Iris pigment epithelial cell (primary cell): ENCODE measurements at regions not wholly inside any gene's neighbourhood (a gene's known extent, or its start where the extent isn't known, plus 50 kb on each side); places are given as distances from the start of the nearest gene placed in this dataset.
"Not testable (repeated sequence)": the region's sequence is repeated elsewhere in the genome, so short reads cannot be mapped to it uniquely, and the experiment has no call there.

ENCODE experiments used
- DNase-seq: peaks from one replicate; pipeline ENCODE4 v3.0.0-alpha.2; 2011; ENCODE audit warnings: low read depth

GRCh38 chrX:140065961-140066662 is 100.8 kb upstream of the CXorf66 start:
- no peak for DNase-seq

- no peak for DNase-seq
Measured at GRCh38 chrX:140064993-140065392, 99.7 kb upstream of the CXorf66 start.

GRCh38 chrX:140057001-140057411 is 91.7 kb upstream of the CXorf66 start:
- peak; percentile 64 for DNase-seq

GRCh38 chrX:140053846-140054245 is 88.5 kb upstream of the CXorf66 start:
- no peak for DNase-seq

GRCh38 chrX:140050906-140051305 is 85.6 kb upstream of the CXorf66 start:
- peak; percentile 17 for DNase-seq

- DNase-seq: peak; percentile 7
Measured at GRCh38 chrX:140040386-140040785, 75.1 kb upstream of the CXorf66 start.

- DNase-seq: no peak
Measured at GRCh38 chrX:140038842-140039241, 73.5 kb upstream of the CXorf66 start.

- DNase-seq: no peak
Measured at GRCh38 chrX:140034916-140035315, 69.6 kb upstream of the CXorf66 start.

- DNase-seq: no peak
Measured at GRCh38 chrX:140022482-140022881, 57.2 kb upstream of the CXorf66 start.

GRCh38 chrX:140019134-140019533 is 53.8 kb upstream of the CXorf66 start:
- DNase-seq: not testable (repeated sequence)
